Panc1 (cell line): ENCODE measurements at regions not wholly inside any gene's neighbourhood (a gene's known extent, or its start where the extent isn't known, plus 50 kb on each side); places are given as distances from the start of the nearest gene placed in this dataset.

Experiments
- ATAC-seq: fragments of 200-7000 bp; cut with Tn5 transposase; 2 replicates; pipeline ENCODE4 v1.9.1; 2020; ENCODE audit warnings: mild to moderate bottlenecking, moderate library complexity
- BruUV-seq: library from RNA; stranded (reverse); fragments of 400-500 nt; replicated peaks from 2 replicates; lab custom pipeline; 2021; lab: Mats Ljungman, UMichigan
- CTCF ChIA-PET: fragments of 300-600 bp; sonication (Branson Sonifier 250); formaldehyde crosslinking; loops from one replicate; lab custom pipeline; 2022; ENCODE audit warnings: antibody characterized with exemption; lab: Charles Lee
- POLR2A ChIA-PET: fragments of 300-600 bp; sonication (Branson Sonifier 250); formaldehyde crosslinking; loops from one replicate; lab custom pipeline; 2022; ENCODE audit warnings: antibody characterized with exemption; lab: Charles Lee
- DNase-seq: peaks from one replicate; pipeline ENCODE4 v3.0.0-alpha.2; 2010; ENCODE audit warnings: low read depth, low spot score
- H3K27ac ChIP-seq: 2 replicates; pipeline ENCODE4 v1.5.1; 2011; ENCODE audit warnings: mild to moderate bottlenecking, low read length, inconsistent platforms
- H3K27me3 ChIP-seq: fragments of 200-500 bp; sonication (Bioruptor generic); 2 replicates; pipeline ENCODE4 v1.6.0; 2014; ENCODE audit warnings: low read length, inconsistent platforms; ENCODE audit not compliant: control insufficient read depth, insufficient read depth
- H3K36me3 ChIP-seq: fragments of 200-500 bp; sonication (Bioruptor generic); 2 replicates; pipeline ENCODE4 v1.5.1; 2014; ENCODE audit warnings: inconsistent platforms, mild to moderate bottlenecking, low read length, moderate library complexity; ENCODE audit not compliant: control insufficient read depth, insufficient read depth
- H3K4me1 ChIP-seq: 2 replicates; pipeline ENCODE4 v1.5.1; 2011; ENCODE audit warnings: inconsistent platforms, mild to moderate bottlenecking, low read length, moderate library complexity; ENCODE audit not compliant: control insufficient read depth, insufficient read depth
- H3K4me3 ChIP-seq, 2 experiments: 2 replicates each; pipeline ENCODE4 v1.5.1; 2011 to 2012; ENCODE audit warnings: low read depth in 2 of 2, low read length in 2 of 2, mild to moderate bottlenecking in 2 of 2, inconsistent platforms in 1 of 2, moderate library complexity in 1 of 2
- H3K9me3 ChIP-seq: fragments of 200-500 bp; sonication (Bioruptor generic); 2 replicates; pipeline ENCODE4 v1.5.1; 2014; ENCODE audit warnings: low read depth, mild to moderate bottlenecking, inconsistent platforms, low read length, moderate library complexity; ENCODE audit not compliant: control insufficient read depth, insufficient read depth
- POLR2AphosphoS5 ChIP-seq: IDR thresholded peaks from 2 replicates; pipeline ENCODE4 v1.6.1; 2012; ENCODE audit warnings: mild to moderate bottlenecking, low read depth, low read length, moderate library complexity
- SIN3A ChIP-seq: IDR thresholded peaks from 2 replicates; pipeline ENCODE4 v1.6.1; 2012; ENCODE audit warnings: low read depth, mild to moderate bottlenecking, low read length, moderate library complexity, borderline replicate concordance; ENCODE audit not compliant: insufficient read depth
- TCF7L2 ChIP-seq: IDR thresholded peaks from 2 replicates; pipeline ENCODE4 v1.6.1; 2011; ENCODE audit warnings: mild to moderate bottlenecking, low read depth, low read length, inconsistent platforms
- in situ Hi-C: cut with HindIII; loops from 2 replicates; pipeline ENCODE4 v1.10.0; 2016; ENCODE audit warnings: low sequenced_read_pairs, low pct_unique_long_range_greater_than_20kb
- intact Hi-C: fragments of 100-400 bp; cut with micrococcal nuclease; formaldehyde crosslinking; loops from one replicate; pipeline ENCODE4 v1.10.0; 2022; ENCODE audit not compliant: unreplicated experiment
- TF ChIP-seq, protein P1 (sequence below), 2 experiments: IDR thresholded peaks; 2 replicates each; pipeline ENCODE4 v1.6.1; 2011 to 2012; ENCODE audit warnings: low read depth in 2 of 2, control low read depth in 1 of 2, low read length in 1 of 2, mild to moderate bottlenecking in 1 of 2, moderate library complexity in 1 of 2; ENCODE audit not compliant: insufficient read depth in 1 of 2
- TF ChIP-seq, protein P2 (sequence below): fragments of 450-650 bp; IDR thresholded peaks from 2 replicates; pipeline ENCODE4 v1.5.1; 2017; ENCODE audit warnings: mild to moderate bottlenecking

DNA sequence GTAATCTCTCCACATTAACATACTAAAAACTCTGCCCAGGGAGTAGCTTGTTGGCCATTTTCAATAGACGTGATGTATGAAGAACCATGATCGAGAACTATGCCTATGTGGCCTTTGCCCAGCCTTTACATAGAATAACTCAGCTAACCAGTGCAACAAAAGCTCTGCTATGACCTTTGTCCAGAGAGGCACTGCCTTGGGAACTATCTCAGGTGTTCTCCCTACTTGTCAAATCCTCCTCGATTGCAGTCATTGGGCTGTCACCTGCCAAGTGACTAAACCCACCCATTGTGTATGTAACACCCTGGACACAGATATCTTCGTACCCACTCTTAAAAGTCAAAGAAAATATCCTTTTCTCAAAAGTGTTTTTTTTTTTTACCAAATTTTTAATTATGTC lies 610.3 kb upstream of the GALNTL6 start:
- ATAC-seq (no peak), DNase-seq (no peak)
- ChIA-PET POLR2A (no interaction called here), CTCF (no interaction called here)
- intact Hi-C loops (no loop called here), in situ Hi-C loops (no loop called here)
- no peak overlapping the region for H3K27ac ChIP-seq
- H3K36me3 ChIP-seq, result no peaks in the 10 kb centered on the region
- H3K9me3 ChIP-seq, result no peaks in the 10 kb centered on the region
- no peaks in the 10 kb centered on the region for H3K27me3 ChIP-seq
- no peaks in the 10 kb centered on the region for H3K4me1 ChIP-seq
- TF ChIP-seq POLR2AphosphoS5, result no peak
- TF ChIP-seq, protein P1, sequence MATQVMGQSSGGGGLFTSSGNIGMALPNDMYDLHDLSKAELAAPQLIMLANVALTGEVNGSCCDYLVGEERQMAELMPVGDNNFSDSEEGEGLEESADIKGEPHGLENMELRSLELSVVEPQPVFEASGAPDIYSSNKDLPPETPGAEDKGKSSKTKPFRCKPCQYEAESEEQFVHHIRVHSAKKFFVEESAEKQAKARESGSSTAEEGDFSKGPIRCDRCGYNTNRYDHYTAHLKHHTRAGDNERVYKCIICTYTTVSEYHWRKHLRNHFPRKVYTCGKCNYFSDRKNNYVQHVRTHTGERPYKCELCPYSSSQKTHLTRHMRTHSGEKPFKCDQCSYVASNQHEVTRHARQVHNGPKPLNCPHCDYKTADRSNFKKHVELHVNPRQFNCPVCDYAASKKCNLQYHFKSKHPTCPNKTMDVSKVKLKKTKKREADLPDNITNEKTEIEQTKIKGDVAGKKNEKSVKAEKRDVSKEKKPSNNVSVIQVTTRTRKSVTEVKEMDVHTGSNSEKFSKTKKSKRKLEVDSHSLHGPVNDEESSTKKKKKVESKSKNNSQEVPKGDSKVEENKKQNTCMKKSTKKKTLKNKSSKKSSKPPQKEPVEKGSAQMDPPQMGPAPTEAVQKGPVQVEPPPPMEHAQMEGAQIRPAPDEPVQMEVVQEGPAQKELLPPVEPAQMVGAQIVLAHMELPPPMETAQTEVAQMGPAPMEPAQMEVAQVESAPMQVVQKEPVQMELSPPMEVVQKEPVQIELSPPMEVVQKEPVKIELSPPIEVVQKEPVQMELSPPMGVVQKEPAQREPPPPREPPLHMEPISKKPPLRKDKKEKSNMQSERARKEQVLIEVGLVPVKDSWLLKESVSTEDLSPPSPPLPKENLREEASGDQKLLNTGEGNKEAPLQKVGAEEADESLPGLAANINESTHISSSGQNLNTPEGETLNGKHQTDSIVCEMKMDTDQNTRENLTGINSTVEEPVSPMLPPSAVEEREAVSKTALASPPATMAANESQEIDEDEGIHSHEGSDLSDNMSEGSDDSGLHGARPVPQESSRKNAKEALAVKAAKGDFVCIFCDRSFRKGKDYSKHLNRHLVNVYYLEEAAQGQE (IDR thresholded peaks at IDR 0.05; ENCODE audit: insufficient read depth in 1 of 2, low read depth in 2 of 2, low read length in 1 of 2), result no peak
- TF ChIP-seq, protein P2, sequence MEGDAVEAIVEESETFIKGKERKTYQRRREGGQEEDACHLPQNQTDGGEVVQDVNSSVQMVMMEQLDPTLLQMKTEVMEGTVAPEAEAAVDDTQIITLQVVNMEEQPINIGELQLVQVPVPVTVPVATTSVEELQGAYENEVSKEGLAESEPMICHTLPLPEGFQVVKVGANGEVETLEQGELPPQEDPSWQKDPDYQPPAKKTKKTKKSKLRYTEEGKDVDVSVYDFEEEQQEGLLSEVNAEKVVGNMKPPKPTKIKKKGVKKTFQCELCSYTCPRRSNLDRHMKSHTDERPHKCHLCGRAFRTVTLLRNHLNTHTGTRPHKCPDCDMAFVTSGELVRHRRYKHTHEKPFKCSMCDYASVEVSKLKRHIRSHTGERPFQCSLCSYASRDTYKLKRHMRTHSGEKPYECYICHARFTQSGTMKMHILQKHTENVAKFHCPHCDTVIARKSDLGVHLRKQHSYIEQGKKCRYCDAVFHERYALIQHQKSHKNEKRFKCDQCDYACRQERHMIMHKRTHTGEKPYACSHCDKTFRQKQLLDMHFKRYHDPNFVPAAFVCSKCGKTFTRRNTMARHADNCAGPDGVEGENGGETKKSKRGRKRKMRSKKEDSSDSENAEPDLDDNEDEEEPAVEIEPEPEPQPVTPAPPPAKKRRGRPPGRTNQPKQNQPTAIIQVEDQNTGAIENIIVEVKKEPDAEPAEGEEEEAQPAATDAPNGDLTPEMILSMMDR, result no peak
- no peak for TF ChIP-seq TCF7L2
- TF ChIP-seq SIN3A, result no peak
- no TSS peak for BruUV-seq
- H3K4me3 ChIP-seq, result no peak overlapping the region

DNA sequence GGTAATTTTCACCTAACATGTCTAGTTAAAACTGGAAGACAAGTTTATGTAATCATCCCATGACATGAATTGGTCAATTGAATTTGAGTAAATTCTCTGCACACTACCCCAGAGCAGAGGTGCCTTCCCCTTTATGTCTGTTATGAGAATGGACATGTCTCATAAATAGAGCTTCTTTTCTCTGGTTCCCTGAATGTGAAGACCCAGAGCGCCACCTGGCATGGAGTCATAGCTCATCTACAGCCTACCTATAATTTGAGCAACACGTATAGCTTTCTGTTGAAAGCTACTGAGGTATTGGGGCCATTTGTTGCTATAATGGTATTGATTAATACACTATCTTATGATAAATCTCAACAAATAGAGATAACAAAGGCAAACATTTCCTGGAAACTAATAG lies 626.5 kb upstream of the GALNTL6 start:
- H3K36me3 ChIP-seq, result no peaks in the 10 kb centered on the region
- H3K4me3 ChIP-seq, result no peak overlapping the region
- POLR2A ChIA-PET, result no interaction called here
- in situ Hi-C loops (no loop called here), intact Hi-C loops (no loop called here)
- H3K9me3 ChIP-seq, result no peaks in the 10 kb centered on the region
- no peaks in the 10 kb centered on the region for H3K27me3 ChIP-seq
- no peaks in the 10 kb centered on the region for H3K4me1 ChIP-seq
- H3K27ac ChIP-seq, result no peak overlapping the region
- CTCF ChIA-PET, result no interaction called here
- TF ChIP-seq SIN3A, result no peak
- no peak for ATAC-seq
- no peak for DNase-seq
- BruUV-seq, result no TSS peak

DNA sequence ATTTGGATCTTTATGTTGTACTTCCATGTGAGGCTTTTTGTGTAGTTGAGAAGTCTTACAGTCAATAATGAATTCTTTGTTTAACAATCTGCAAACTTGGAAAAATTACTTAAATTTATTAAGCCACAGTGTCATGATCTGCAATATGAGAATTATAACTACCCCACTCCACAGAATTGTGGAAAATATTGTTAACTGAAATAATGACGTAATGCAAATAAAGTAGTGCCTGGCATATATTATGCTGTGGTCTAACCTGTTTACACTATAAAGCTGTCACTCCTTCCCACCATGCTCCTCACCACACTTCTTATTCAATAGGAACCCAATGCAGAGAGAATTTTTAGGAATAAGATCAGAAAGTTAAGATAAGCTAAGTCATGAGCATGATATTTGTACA lies 632.1 kb upstream of the GALNTL6 start:
- Histone ChIP-seq H3K27me3 (no peaks in the 10 kb centered on the region), H3K9me3 (no peaks in the 10 kb centered on the region), H3K27ac (no peak overlapping the region), H3K4me3 (no peak overlapping the region), H3K4me1 (no peaks in the 10 kb centered on the region), H3K36me3 (no peaks in the 10 kb centered on the region)
- CTCF ChIA-PET, result no interaction called here
- TF ChIP-seq TCF7L2 (no peak), SIN3A (no peak), POLR2AphosphoS5 (no peak)
- TF ChIP-seq, protein P2, result no peak
- TF ChIP-seq, protein P1 (IDR thresholded peaks at IDR 0.05; ENCODE audit: insufficient read depth in 1 of 2, low read depth in 2 of 2, low read length in 1 of 2), result no peak
- POLR2A ChIA-PET, result no interaction called here
- no TSS peak for BruUV-seq
- ATAC-seq (no peak), DNase-seq (no peak)
- in situ Hi-C loops, result no loop called here
- intact Hi-C loops, result no loop called here
